ENCODE measurements at regions not wholly inside any gene's neighbourhood (a gene's known extent, or its start where the extent isn't known, plus 50 kb on each side); places are given as distances from the start of the nearest gene placed in this dataset.
"Not testable (repeated sequence)": the region's sequence is repeated elsewhere in the genome, so short reads cannot be mapped to it uniquely, and the experiment has no call there.

DNA sequence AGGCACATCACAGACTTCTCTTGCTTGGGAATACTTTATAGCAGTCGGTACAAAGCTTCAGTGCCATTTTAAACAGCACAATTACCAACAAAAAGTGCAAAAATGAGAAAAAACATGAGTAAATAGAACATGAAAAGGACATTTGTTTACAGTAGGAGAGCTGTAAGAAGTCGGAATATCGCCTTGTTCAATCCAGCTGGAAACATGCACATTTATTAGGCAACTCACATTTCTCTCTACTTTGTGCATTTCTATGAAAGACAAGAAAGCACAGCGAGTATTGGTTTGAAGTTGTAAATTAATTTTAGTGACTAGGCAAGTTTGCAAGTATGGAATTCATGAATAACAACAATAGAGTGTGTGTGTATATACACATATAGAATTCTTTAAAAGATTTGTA lies 484.7 kb downstream of the DACH1 start:
- DNase-seq = no peak

DNA sequence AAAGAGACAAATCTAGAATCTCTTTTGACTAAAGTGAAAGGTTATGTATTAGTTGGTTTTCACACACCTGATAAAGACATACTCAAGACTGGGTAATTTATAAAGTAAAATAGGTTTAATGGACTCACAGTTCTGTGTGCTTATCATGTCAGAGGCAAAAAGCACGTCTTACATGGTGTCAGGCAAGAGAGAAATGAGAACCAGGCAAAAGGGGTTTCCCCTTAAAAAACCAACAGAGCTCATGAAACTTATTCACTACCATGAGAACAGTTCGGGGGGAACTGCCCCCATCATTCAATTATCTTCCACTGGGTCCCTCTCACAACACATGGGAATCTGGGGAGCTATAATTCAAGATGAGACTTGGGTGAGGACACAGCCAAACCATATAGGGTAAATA lies 486.8 kb downstream of the DACH1 start:
- DNase-seq = no peak

DNA sequence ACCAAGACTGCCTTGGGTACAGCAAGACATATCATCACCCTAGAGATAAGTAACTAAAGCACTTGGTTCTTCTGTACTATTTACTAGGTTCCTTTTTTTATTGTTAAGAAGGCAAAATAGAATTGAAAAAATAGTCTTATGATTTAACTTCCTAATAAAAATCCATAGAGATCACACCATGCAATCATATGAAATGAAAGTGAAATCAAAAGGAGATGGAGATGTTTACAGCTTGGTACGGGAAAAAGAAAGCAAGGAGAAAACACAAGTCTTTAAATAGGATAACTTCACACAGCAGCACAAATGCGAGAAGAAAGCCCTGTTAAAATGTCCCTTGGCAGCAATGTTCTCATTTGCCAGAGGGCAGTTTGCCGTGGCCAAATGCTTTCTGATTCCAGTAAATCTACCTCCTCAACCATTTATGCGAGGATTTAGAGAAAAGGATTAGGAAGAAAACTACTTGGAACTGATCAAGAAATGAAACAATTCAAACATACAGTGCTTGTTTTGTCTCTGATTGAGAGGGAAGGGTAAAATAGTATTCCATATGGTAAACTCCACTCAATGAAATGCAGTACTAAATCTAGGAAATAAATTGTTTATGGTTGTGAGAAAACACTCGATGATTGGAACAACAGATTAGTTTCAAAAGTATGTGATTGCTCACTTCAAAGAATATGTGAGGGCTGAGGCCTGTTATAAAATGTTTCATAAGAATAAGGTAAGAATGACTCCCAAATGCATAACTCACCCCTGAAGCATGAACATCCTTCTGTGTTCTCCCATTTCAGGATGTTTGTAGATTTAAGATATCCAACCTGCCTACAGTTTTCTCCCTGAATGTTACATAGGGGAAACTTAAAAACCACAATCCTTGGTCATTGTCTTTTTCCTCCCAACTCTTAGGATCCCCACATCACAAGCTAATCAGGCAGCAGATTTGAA lies 487.8 kb downstream of the DACH1 start:
- DNase-seq = no peak

GRCh38 chr13:71374471-71375049 lies 492.4 kb downstream of the DACH1 start:
- DNase-seq = no peak

DNA sequence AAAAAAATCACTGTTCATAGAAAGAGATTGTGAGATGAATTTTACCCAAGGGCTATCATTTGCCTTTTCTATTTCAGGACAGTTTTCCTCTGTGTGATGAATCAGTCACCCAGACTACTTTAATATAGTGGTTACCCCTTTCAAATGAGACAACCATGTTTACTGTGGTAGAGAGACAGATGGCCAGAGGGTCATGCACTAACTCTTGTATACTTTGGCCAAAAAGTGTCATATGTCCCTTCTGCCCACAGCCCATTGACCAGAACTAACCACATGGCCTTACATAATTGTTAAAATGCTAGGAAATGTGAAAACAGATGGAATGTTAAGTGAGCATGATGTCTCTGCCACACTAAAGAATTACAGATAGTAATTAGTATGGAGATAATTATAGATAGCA lies 498.7 kb downstream of the DACH1 start:
- DNase-seq = no peak

DNA sequence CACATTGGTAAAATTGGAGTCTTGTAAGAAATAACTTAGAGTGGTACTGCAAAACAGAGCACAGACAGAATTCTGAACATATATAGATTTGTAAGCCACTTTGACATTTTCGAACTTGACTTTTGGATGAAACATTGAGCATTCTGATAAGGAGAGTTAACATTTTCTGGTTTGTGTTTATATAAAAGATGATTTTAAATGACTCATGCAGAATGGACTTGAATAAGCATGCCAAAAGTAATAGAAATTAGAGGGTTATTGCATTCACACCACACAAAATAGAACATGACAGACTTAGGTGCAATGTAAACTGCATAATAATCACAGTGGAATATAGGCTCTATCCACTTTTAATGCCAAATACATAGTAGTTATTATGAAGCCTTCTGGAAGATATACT lies 507.0 kb downstream of the DACH1 start:
- DNase-seq = no peak

DNA sequence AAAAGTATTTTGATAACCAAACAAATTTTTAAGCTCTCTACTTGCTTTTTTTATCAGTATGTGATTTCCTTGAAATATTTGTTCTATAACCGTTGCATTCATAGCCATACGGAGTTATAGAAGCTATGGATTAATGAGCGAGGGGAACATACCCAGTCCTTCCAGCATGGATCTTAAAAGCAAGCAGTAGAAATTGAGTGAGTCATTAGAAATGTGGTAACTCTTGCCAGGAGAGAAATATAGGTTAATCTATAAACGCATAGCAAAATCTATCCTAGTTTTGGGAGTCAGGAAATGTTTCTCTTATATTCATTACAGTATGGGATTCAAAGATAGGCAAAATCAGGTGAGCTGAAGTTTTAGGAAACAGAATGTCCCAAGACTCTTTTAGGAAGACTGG lies 507.4 kb downstream of the DACH1 start:
- DNase-seq = no peak

GRCh38 chr13:71358218-71358617 lies 508.8 kb downstream of the DACH1 start:
- DNase-seq = no peak

- no peak for DNase-seq
Observed at GRCh38 chr13:71355010-71355409, 512.0 kb downstream of the DACH1 start.

DNA sequence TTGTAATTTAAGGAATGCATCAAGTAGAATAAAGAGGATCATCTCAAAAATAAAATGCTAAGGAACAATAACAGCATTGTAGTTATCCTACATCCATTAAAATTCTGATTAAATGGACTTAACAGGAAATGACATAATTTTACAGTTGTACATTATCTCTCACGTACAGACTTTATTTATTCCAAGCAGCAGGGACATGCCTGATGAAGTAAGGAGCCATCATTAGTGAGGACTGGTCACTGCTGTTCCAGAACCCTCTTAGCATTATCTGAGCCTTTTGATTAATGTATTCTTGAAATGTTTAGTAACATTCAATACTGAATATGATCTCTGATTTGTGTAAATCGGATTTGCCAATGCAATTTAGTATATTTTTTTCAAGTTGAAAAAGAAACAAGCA lies 516.1 kb downstream of the DACH1 start:
- DNase-seq = no peak

DNA sequence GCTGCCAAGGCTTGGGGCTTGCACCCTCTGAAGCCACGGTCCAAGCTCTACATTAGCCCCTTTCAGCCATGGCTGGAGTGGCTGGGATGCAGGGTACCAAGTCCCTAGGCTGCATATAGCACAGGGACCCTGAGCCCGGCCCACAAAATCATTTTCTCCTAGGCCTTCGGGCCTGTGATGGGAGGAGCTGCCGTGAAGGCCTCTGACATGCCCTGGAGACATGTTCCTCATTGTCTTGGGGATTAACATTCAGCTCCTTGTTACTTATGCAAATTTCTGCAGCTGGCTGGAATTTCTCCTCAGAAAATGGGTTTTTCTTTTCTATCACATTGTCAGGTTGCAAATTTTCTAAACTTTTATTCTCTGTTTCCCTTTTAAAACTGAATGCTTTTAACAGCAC lies 521.1 kb downstream of the DACH1 start:
- DNase-seq = not testable (repeated sequence)

GRCh38 chr13:71339736-71340135 lies 527.3 kb downstream of the DACH1 start:
- no peak for DNase-seq

- no peak for DNase-seq
Observed at GRCh38 chr13:71339005-71339404, 528.0 kb downstream of the DACH1 start.

- no peak for DNase-seq
Observed at GRCh38 chr13:71338070-71338469, 528.9 kb downstream of the DACH1 start.

DNA sequence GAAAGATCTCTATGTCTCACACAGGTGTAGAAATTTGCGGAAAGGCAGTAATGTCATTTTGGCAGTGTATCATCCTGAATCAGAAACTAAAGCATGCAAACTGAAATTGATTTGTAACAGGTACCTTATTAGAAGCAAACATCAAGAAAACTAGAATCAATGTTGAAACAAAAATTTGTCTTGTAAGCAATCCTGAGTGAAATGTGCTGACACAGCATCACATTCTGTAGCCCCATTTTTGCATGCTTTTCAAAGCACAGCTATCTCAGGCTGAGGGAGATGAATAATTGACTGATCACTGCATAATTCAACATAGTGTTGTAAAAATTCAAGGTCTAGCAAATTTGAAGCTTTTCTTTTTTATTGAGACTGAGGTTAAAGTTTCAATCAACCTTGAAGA lies 539.7 kb downstream of the DACH1 start:
- no peak for DNase-seq

DNA sequence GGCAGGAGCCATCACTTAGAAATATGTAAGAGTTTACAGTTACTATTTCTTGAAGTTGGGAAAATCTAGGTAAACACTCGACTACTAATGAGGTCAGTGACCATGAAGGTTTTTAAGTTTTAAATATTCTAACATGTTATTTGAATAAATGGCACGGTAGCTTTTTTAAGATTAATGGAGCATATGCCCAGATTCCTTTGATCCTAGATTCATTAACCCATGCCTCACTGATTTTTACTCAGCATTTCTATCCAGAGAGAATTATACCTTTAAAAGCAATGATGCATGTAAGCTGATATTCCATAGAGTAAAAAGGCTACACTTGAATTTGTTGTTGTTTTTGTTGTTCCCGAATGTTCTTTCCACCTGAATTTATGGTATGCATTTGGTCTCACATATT lies 541.4 kb downstream of the DACH1 start:
- DNase-seq = no peak

DNA sequence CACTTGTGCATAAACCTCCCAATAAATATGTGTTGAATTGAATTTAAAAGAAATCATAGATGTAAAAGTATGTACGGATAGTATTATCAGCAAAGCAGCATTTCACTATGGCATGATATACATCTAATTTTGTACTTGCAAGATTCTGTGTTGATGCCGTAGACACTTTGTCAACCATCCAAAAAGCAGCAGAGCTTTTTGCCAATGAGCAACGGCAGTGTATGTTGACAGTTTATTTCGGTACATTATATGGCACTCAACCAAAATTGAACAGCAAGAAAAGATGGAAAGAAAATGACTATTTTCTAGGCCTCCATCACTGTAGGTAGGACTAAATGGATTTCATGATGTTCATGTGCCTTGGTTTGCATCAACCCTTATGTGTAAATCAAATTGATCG lies 543.7 kb downstream of the DACH1 start:
- DNase-seq = no peak

- no peak for DNase-seq
Observed at GRCh38 chr13:71320452-71320851, 546.6 kb downstream of the DACH1 start.

- no peak for DNase-seq
Observed at GRCh38 chr13:71316792-71317363, 550.1 kb downstream of the DACH1 start.

DNA sequence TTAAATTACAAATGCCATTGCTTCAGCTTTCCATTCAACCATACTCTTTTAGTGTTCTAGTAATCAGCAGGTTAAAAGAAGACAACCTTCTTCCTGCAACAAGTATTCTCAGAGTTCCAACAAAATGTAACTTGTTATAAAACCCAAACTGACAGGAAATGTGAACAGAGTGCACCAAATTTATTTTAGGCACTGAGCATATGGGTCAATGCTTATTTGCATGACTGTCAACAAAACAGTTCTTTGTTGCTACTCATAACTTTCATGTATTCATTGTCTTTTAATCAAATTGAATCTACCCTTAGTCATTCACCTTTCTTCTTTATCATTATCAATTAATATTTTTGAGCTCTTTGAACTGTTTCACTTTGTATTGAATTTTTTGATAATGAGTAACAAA lies 554.1 kb downstream of the DACH1 start:
- no peak for DNase-seq

GRCh38 chr13:71309905-71310304 lies 557.1 kb downstream of the DACH1 start:
- no peak for DNase-seq

DNA sequence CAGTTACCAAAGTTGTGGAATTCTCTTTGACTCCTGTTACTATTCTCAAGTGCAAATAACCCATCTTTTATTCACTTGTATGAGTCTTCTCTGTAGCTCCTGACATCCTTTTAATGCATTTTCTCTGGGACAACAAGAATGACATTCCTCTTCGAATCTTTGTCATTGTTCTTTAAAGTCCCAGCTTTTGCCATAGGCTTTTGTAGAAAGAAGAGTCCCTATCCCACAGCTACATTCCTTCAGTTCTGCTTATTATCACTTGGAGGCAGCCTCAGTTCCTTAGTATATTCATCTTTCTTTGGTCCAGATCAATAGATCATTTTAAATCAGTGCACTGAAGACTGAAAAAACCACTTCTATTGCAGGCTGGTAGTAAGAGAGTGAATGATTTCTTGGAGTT lies 560.2 kb downstream of the DACH1 start:
- no peak for DNase-seq

GRCh38 chr13:71304861-71305260 lies 562.1 kb downstream of the DACH1 start:
- no peak for DNase-seq

GRCh38 chr13:71303144-71303543 lies 563.9 kb downstream of the DACH1 start:
- no peak for DNase-seq
